ENCODE measurements at regions not wholly inside any gene's neighbourhood (a gene's known extent, or its start where the extent isn't known, plus 50 kb on each side); places are given as distances from the start of the nearest gene placed in this dataset.
A peak's percentile ranks its signal among the peaks of the same experiment; 100 is the strongest.

- POLR2A ChIA-PET, result no interaction called here
- Histone ChIP-seq H3K36me3 (ENCODE audit: control insufficient read depth in 2 of 2, insufficient read depth in 1 of 2, low read length in 2 of 2) (no peaks in the 10 kb centered on the region), H3K9me3 (ENCODE audit: control insufficient read depth, insufficient read depth, low read depth, low read length) (no peaks in the 10 kb centered on the region), H3K27ac (ENCODE audit: extremely low read depth, low read depth, low read length) (no peak overlapping the region), H3K4me3 (ENCODE audit: low read depth, low read length) (no peak overlapping the region), H3K4me1 (ENCODE audit: control insufficient read depth, insufficient read depth, low read length) (no peaks in the 10 kb centered on the region)
- no peak for TF ChIP-seq ZNF2 (tag by site-specific recombination; IDR thresholded peaks at IDR 0.05)
- TF ChIP-seq ZNF785 (tag by site-specific recombination; IDR thresholded peaks at IDR 0.05), result no peak
- no peak for TF ChIP-seq ZNF133 (tag by site-specific recombination; IDR thresholded peaks at IDR 0.05)
- no peak for TF ChIP-seq ZNF791 (tag by site-specific recombination; IDR thresholded peaks at IDR 0.05)
- no peak for TF ChIP-seq ZEB2 (tag by site-specific recombination; IDR thresholded peaks at IDR 0.05)
- TF ChIP-seq, protein P1, sequence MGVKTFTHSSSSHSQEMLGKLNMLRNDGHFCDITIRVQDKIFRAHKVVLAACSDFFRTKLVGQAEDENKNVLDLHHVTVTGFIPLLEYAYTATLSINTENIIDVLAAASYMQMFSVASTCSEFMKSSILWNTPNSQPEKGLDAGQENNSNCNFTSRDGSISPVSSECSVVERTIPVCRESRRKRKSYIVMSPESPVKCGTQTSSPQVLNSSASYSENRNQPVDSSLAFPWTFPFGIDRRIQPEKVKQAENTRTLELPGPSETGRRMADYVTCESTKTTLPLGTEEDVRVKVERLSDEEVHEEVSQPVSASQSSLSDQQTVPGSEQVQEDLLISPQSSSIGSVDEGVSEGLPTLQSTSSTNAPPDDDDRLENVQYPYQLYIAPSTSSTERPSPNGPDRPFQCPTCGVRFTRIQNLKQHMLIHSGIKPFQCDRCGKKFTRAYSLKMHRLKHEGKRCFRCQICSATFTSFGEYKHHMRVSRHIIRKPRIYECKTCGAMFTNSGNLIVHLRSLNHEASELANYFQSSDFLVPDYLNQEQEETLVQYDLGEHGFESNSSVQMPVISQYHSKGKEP (tag by site-specific recombination; IDR thresholded peaks at IDR 0.05), result no peak
- TF ChIP-seq ZNF169 (tag by site-specific recombination; IDR thresholded peaks at IDR 0.05), result no peak
- no peak for TF ChIP-seq MYNN (tag by site-specific recombination; IDR thresholded peaks at IDR 0.05; ENCODE audit: borderline replicate concordance)
- no peak for TF ChIP-seq ZBTB6 (tag by site-specific recombination; IDR thresholded peaks at IDR 0.05)
- TF ChIP-seq SP7 (tag by site-specific recombination; IDR thresholded peaks at IDR 0.05), result no peak
- TF ChIP-seq SP3 (tag by site-specific recombination; IDR thresholded peaks at IDR 0.05), result no peak
- TF ChIP-seq, protein P2, sequence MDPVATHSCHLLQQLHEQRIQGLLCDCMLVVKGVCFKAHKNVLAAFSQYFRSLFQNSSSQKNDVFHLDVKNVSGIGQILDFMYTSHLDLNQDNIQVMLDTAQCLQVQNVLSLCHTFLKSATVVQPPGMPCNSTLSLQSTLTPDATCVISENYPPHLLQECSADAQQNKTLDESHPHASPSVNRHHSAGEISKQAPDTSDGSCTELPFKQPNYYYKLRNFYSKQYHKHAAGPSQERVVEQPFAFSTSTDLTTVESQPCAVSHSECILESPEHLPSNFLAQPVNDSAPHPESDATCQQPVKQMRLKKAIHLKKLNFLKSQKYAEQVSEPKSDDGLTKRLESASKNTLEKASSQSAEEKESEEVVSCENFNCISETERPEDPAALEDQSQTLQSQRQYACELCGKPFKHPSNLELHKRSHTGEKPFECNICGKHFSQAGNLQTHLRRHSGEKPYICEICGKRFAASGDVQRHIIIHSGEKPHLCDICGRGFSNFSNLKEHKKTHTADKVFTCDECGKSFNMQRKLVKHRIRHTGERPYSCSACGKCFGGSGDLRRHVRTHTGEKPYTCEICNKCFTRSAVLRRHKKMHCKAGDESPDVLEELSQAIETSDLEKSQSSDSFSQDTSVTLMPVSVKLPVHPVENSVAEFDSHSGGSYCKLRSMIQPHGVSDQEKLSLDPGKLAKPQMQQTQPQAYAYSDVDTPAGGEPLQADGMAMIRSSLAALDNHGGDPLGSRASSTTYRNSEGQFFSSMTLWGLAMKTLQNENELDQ (tag by site-specific recombination; IDR thresholded peaks at IDR 0.05; ENCODE audit: low read depth), result no peak
- TF ChIP-seq HOXD13 (CRISPR knock-in tag; IDR thresholded peaks at IDR 0.05; ENCODE audit: borderline replicate concordance), result no peak
- no peak for TF ChIP-seq GLIS1 (tag by site-specific recombination; IDR thresholded peaks at IDR 0.05)
- no peak for TF ChIP-seq EGR2 (tag by site-specific recombination; IDR thresholded peaks at IDR 0.05; ENCODE audit: low read depth)
- TF ChIP-seq ZNF830 (tag by site-specific recombination; IDR thresholded peaks at IDR 0.05; ENCODE audit: low read depth), result no peak
- CTCF ChIA-PET, result interaction anchor here (0.7 kb wide), 1 partner anchor 810 kb away, joined by 3 read pairs; no protein-coding TSS in a partner anchor
Measured at GRCh38 chrX:35728481-35728880, 69.7 kb upstream of the MAGEB16 start.

GRCh38 chrX:35733879-35734278, 64.3 kb upstream of the MAGEB16 start:
- Histone ChIP-seq H3K9me3 (ENCODE audit: control insufficient read depth, insufficient read depth, low read depth, low read length) (no peaks in the 10 kb centered on the region), H3K4me3 (ENCODE audit: low read depth, low read length) (no peak overlapping the region), H3K4me1 (ENCODE audit: control insufficient read depth, insufficient read depth, low read length) (no peaks in the 10 kb centered on the region), H3K27ac (ENCODE audit: extremely low read depth, low read depth, low read length) (no peak overlapping the region), H3K36me3 (ENCODE audit: control insufficient read depth in 2 of 2, insufficient read depth in 1 of 2, low read length in 2 of 2) (no peaks in the 10 kb centered on the region)
- POLR2A ChIA-PET, result no interaction called here
- CTCF ChIA-PET, result no interaction called here
- TF ChIP-seq ZSCAN23 (tag by site-specific recombination; IDR thresholded peaks at IDR 0.05) (no peak), ZNF664 (tag by site-specific recombination; IDR thresholded peaks at IDR 0.05) (no peak)

DNA sequence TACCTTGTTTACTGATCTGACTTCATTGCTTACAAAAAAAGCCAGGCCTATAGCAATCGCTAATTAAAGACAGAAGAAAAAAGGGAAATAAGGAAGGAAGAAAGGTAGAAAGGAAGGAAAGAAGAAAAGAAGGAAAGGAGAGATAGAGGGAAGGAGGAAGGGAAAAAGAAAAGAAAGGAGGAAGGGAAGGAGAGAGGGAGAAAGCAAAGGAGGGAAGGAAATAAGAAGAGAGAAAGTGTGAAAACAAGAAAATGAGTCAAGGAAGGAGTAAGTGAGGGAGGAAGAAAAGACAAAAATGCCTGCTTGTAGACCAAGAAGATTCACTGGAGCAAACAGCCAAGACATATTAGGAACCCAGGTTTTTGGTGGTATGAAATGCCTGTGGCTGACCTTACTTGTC, 57.0 kb upstream of the MAGEB16 start:
- H3K4me3 ChIP-seq (ENCODE audit: low read depth, low read length), result no peak overlapping the region
- no peaks in the 10 kb centered on the region for H3K4me1 ChIP-seq (ENCODE audit: control insufficient read depth, insufficient read depth, low read length)
- H3K27ac ChIP-seq (ENCODE audit: extremely low read depth, low read depth, low read length), result no peak overlapping the region
- H3K9me3 ChIP-seq (ENCODE audit: control insufficient read depth, insufficient read depth, low read depth, low read length), result no peaks in the 10 kb centered on the region
- no peaks in the 10 kb centered on the region for H3K36me3 ChIP-seq (ENCODE audit: control insufficient read depth in 2 of 2, insufficient read depth in 1 of 2, low read length in 2 of 2)
- ChIA-PET POLR2A (no interaction called here), CTCF (no interaction called here)
- TF ChIP-seq ZNF707 (tag by site-specific recombination; IDR thresholded peaks at IDR 0.05), result no peak
- TF ChIP-seq ZNF23 (tag by site-specific recombination; IDR thresholded peaks at IDR 0.05; ENCODE audit: borderline replicate concordance), result no peak
- no peak for TF ChIP-seq ZNF692 (tag by site-specific recombination; IDR thresholded peaks at IDR 0.05)
- peak; percentile 78 for TF ChIP-seq PRDM1 (tag by site-specific recombination; IDR thresholded peaks at IDR 0.05)
- no peak for TF ChIP-seq BCL11A (tag by site-specific recombination; IDR thresholded peaks at IDR 0.05; ENCODE audit: low read depth)
- no peak for TF ChIP-seq MEIS1 (CRISPR knock-in tag; IDR thresholded peaks at IDR 0.05; ENCODE audit: borderline replicate concordance)

Measured in HEK293 (cell line).